ELR (cell line): ENCODE measurements at regions not wholly inside any gene's neighbourhood (a gene's known extent, or its start where the extent isn't known, plus 50 kb on each side); places are given as distances from the start of the nearest gene placed in this dataset.
"Not testable (repeated sequence)": the region's sequence is repeated elsewhere in the genome, so short reads cannot be mapped to it uniquely, and the experiment has no call there.

Experiments
- DNase-seq: peaks from one replicate; pipeline ENCODE4 v3.0.0-alpha.2; 2015; ENCODE audit warnings: low read depth

DNA sequence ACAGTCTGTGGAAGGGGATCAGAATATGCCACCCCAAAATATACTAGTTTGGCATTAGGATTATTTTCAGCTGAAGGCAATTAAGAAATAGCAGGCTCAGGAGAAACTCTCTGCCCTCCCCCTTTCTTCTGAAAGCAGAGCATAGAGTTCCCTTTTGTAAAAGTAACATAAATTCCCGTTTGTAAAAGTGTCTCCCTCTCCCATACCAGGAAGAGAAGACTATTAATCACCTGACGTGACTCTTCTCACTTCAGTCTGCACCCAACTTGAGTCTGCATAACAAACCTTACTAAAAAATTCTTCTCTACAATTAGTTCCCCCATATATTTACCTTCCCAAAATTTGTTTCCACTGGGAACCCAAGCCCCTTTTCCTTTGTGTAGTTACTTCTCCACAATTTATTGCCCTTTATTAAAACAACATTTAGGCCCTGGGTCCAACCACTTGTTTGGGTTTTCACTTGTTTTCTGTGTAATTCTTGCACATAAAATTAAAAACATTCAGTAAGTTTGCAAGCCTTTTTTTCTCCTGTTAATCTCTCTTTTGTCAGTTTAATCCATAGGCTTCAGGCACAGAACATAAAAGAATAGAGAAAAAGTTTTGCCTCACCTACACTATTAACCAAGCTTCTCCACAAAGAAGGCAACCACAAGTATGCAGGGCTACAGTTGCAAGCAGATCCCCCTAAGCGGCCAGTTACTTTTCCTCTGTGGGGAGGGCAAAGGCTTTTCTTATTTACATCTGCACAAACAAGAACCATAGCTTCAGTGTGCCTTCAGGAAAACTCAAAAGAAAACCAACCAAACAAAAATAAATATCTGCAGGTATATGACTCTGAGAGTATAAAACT is 73.8 kb upstream of the EPCAM start:
- DNase-seq: no peak

- no peak for DNase-seq
Observed at GRCh38 chr2:47293976-47294375, 75.1 kb upstream of the EPCAM start.

- DNase-seq: peak; percentile 90
Observed at GRCh38 chr2:47288864-47289263, 80.2 kb upstream of the EPCAM start.

- no peak for DNase-seq
Observed at GRCh38 chr2:47283659-47284058, 85.5 kb upstream of the EPCAM start.

- no peak for DNase-seq
Observed at GRCh38 chr2:47282621-47283272, 86.4 kb upstream of the EPCAM start.

DNA sequence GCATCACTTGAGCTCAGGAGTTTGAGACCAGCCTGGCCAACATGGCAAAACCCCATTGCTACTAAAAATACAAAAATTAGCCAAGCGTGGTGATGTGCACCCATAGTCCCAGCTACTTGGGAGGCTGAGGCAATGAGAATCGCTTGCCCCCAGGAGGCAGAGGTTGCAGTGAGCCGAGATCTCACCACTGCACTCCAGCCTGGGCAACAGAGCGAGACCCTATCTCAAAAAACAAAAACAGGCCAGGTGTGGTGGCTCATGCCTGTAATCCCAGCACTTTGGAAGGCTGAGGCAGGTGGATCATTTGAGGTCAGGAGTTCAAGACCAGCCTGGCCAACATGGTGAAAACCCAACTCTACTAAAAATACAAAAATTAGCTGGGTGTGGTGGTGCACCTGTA is 89.6 kb upstream of the EPCAM start:
- not testable (repeated sequence) for DNase-seq

DNA sequence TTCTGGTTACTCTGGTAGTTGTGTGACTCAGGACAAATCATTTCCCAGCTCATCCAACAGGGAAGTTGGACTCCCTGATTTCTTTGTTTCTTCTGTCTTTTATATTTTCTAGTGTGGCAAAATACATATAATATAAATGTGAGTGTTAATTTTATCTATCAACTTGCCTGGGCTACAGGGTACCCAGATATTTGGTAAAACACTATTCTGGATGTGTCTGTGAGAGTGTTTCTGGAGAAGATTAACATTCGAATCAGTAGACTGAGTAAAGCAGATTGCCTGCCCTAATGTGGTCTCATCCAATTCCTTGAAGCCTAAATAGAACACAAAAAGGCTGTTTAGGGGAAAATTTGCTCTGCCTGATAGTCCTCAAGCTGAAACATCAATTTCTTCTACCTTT is 91.1 kb upstream of the EPCAM start:
- no peak for DNase-seq

DNA sequence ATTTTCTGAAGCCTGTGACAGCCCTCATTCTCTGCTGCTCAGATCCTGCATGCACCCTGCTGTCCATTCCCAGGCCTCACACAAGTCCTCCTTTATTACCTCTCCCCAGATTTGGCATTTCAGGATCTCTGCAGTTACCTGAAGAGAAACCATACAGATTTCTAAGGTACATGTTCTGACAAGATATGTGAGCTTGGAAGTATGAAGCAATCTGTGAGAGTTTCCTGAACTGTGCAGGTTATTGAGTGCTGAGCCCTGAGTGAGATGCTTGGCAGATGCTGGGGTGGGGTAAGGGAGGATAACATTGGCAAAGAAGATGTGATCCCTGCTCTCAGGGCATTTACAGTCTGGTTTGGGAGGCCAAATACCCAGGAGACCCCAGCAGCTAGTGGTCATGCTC is 91.9 kb upstream of the EPCAM start:
- no peak for DNase-seq

- no peak for DNase-seq
Observed at GRCh38 chr2:47276061-47276460, 93.0 kb upstream of the EPCAM start.

- DNase-seq: peak; percentile 56
Observed at GRCh38 chr2:47274054-47274782, 94.9 kb upstream of the EPCAM start.

DNA sequence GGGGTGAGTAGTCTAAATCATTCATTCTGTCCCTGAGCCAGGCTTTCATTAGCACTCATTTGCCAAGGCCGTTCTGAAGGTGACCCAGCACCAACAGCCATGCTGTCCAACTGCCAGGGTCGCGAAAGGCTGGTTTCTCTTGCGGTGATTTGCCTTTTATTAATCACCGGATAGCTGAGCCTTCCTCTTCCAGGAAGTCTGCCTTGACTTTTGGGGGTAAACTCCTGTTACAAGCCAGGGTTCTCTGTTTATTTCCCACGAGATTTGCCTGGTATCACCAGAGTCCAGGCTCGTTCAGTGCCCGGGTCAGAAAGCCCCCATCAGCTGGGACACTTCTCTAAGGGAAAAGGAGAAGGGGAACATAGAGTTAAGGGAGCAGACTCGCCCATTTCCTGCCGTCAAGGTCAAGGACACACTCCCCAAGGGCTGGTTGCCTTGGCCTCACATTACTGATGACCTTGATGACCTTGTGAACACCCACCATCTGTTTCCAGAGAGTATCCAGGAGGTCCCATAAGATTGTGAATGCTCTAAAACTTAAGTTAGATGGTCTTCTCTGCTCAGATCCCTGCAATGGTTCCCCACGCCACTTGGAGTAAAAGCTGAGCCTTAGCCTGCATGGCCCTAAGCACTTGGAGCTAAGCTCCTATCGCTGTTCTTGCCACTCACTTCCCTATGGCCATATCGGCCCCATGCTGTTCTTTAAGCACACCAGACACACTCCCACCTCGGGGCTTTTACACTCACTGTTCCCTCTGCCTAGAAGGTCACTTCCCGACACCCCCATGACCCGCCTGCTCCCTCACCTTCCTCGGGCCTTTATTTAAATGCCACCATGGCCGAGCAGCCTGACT is 96.0 kb upstream of the EPCAM start:
- no peak for DNase-seq

DNA sequence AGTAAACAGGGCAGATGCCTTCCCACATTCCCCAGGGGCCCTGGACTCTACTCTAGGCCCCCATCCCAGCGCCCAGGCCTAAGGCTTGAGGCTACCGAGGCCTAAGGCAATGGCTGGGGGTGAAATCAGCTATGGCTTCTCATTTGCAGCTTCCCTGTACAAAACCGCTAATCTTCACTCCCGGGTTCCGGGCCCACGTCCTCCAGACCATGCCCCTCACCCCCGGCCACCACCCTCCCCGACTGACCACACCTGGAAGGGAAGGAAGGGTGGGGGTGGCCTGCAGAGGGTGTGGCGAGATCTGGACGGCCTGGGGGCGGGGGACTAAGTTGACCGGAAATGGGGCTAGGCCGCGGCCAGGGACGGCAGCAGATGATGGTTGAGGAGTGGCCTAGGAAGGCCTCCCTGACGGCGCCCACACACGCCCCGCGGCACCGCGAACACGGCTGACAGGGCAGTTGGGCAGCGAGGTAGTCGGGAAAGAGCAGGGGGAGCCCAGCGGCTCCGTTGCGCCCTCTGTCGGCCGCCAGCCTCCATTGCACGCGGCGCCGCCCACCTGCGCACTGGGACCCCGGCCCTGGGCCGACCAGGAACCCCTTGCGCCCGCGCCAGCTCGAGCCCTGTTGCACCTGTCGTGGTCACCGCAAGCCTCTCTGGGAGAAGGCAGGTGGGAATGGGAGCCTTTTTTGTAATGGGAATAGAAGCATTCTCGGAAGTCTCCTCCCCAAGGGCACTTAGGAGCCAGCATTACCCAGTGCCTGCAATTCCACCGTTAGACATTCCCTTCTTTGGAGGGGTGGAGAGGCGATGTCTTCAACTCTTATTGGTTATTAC is 95.9 kb upstream of the CALM2 start:
- peak; percentile 84 for DNase-seq

DNA sequence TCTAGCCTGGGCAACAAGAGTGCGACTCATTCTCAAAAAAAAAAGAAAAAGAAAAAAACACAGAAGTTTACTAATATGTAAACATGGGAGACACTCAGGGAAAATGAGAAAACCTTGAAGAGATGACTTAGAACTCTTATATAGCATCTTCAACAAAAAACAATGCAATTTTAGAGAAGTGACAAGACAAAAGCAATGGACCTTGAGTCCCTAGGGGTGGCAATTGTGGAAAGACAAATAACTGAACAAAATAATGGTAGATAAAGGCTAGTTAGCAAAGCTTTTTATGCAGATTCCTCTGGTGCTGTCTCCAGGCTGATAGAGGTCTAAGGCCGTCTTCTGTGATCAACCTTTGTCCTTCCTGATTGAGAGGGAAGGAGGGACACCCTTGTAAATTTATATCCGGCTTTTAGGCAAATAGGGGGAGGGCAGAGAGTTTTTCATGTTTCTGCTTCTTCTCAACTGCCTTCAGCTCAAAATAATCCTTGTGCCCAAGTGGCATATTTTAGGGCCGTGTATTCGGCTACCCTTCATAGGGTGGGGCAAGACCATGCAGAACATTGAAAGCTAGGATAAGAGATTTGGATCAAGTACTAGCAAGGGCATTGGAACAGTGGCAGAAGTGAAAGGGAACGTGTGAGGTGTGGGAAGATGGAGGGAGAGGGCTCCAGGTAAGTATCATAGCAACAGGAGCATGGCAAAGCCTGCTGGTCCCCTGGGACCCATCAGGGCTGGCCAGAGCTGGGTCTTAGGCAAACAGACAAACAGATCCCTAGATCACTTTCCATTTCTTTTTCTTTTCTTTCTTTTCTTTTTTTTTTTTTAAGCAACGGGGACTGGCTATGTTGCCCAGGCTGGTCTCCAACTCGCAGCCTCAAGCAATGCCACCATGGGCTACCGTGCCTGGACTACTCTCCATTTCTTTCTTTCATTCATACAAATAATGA is 95.0 kb upstream of the CALM2 start:
- peak; percentile 40 for DNase-seq

DNA sequence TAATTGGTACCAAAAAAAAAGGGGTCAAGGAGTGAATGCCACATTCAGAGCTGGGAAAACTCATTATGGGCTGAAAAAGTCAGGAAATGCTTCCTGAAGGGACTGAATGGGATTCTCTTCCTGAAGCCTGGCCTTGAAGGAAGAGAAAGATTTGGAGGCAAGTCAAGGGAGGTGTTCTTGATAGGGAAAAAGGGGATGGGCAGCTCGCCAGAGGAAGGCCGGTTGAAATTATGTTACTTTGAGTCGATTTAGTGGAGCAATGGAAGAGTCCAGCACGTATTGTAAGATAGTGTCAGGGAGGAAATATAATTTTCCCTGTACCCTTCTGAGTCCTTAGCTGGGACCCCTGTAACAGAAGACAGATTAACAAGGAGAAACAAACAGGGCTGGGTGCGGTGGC is 94.1 kb upstream of the CALM2 start:
- no peak for DNase-seq

GRCh38 chr2:47269316-47270232 is 93.3 kb upstream of the CALM2 start:
- DNase-seq: peak; percentile 100

DNA sequence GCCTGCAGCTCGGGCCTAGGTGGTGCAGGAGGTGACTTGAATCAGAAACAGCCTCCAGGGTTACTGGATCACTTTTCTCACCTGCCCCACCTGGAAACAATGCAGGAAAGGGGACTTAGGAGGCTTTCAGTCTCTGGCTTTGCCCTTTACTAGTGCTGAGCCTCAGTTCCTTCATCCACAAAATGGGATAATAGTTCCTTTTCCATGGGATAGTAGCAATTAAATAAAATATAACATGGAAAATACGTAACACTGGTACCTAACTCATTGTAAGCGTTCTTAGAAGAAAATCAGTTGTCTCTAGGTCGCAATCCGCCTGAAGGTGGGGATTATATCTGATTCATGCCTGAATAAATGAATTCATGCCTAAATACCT is 91.4 kb upstream of the CALM2 start:
- no peak for DNase-seq

GRCh38 chr2:47266939-47267710 is 90.8 kb upstream of the CALM2 start:
- DNase-seq: peak; percentile 17

GRCh38 chr2:47265751-47266231 is 89.5 kb upstream of the CALM2 start:
- peak; percentile 29 for DNase-seq
